ENCODE measurements at regions not wholly inside any gene's neighbourhood (a gene's known extent, or its start where the extent isn't known, plus 50 kb on each side); places are given as distances from the start of the nearest gene placed in this dataset.

DNA sequence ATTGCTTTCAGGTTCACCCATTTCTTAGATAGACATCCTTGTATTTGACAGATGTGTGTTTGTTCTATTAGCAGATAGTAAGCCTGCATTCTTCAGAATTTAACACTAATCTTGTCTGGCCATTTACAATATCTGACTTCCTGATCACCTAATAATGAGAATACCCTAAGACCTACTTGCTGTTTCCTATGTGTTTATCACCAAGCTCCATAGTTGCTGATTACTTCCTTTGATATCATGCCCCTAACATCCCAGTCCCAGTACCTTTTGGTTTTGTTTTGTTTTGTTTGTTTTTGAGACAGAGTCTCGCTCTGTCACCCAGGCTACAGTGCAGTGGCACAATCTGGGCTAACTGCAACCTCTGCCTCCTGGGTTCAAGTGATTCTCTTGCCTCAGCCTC, 143.6 kb upstream of the DST start:
- TF ChIP-seq, protein P1, sequence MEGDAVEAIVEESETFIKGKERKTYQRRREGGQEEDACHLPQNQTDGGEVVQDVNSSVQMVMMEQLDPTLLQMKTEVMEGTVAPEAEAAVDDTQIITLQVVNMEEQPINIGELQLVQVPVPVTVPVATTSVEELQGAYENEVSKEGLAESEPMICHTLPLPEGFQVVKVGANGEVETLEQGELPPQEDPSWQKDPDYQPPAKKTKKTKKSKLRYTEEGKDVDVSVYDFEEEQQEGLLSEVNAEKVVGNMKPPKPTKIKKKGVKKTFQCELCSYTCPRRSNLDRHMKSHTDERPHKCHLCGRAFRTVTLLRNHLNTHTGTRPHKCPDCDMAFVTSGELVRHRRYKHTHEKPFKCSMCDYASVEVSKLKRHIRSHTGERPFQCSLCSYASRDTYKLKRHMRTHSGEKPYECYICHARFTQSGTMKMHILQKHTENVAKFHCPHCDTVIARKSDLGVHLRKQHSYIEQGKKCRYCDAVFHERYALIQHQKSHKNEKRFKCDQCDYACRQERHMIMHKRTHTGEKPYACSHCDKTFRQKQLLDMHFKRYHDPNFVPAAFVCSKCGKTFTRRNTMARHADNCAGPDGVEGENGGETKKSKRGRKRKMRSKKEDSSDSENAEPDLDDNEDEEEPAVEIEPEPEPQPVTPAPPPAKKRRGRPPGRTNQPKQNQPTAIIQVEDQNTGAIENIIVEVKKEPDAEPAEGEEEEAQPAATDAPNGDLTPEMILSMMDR (conservative IDR thresholded peaks at IDR 0.05; ENCODE audit: low read length): no peak
- TF ChIP-seq EZH2phosphoT487 (IDR thresholded peaks at IDR 0.05; ENCODE audit: borderline replicate concordance): peak; percentile 28; the same call in 1 of the 2 replicates
